CD14-positive monocyte (primary cell): ENCODE measurements at regions not wholly inside any gene's neighbourhood (a gene's known extent, or its start where the extent isn't known, plus 50 kb on each side); places are given as distances from the start of the nearest gene placed in this dataset.

ENCODE experiments used
- DNase-seq, 3 donors: peaks; one replicate each; pipeline ENCODE4 v3.0.0-alpha.2; 2011 to 2022
- H2AFZ ChIP-seq: 2 replicates; pipeline ENCODE4 v1.6.0; 2012; ENCODE audit warnings: mild to moderate bottlenecking, low read depth, low read length, inconsistent platforms; ENCODE audit not compliant: insufficient read depth, poor library complexity, severe bottlenecking
- H3K27ac ChIP-seq, 2 donors: 1 replicate in 1 of 2; 2 replicates in 1 of 2; pipeline ENCODE4 v1.5.1; 2012 to 2013; ENCODE audit warnings: low read length in 2 of 2, control low read depth in 1 of 2, inconsistent platforms in 1 of 2, low read depth in 1 of 2, mild to moderate bottlenecking in 1 of 2
- H3K27me3 ChIP-seq, 2 donors: one replicate each; pipeline versions ENCODE4 v1.6.0 to v1.6.1; 2011 to 2013; ENCODE audit warnings: low read length in 2 of 2; ENCODE audit not compliant: control insufficient read depth in 2 of 2, insufficient read depth in 2 of 2
- H3K36me3 ChIP-seq, 2 donors: replicated peaks in 1 of 2; 1 replicate in 1 of 2; 2 replicates in 1 of 2; pipeline versions ENCODE4 v1.5.1 to v1.6.1; 2012 to 2013; ENCODE audit warnings: low read length in 2 of 2, control low read depth in 1 of 2, inconsistent platforms in 1 of 2, mild to moderate bottlenecking in 1 of 2; ENCODE audit not compliant: insufficient read depth in 2 of 2, control insufficient read depth in 1 of 2
- H3K4me1 ChIP-seq, 2 donors: 1 replicate in 1 of 2; 2 replicates in 1 of 2; pipeline versions ENCODE4 v1.5.1 to v1.6.1; 2012 to 2013; ENCODE audit warnings: low read length in 2 of 2, control low read depth in 1 of 2, inconsistent platforms in 1 of 2, mild to moderate bottlenecking in 1 of 2, moderate library complexity in 1 of 2; ENCODE audit not compliant: insufficient read depth in 2 of 2, control insufficient read depth in 1 of 2
- H3K4me2 ChIP-seq: replicated peaks from 2 replicates; pipeline ENCODE3; 2012; ENCODE audit warnings: low read length, moderate library complexity, mild to moderate bottlenecking; ENCODE audit not compliant: poor library complexity, severe bottlenecking; ENCODE audit errors: extremely low read depth
- H3K4me3 ChIP-seq, 3 experiments: fragments of 200-600 bp in 1 of 3; sonication (generic) in 1 of 3; replicated peaks in 1 of 3; 1 replicate in 2 of 3; 2 replicates in 1 of 3; pipeline ENCODE4 v1.5.1; 2011 to 2013; ENCODE audit warnings: low read length in 3 of 3, mild to moderate bottlenecking in 3 of 3, control low read depth in 2 of 3, low read depth in 2 of 3, inconsistent platforms in 1 of 3, moderate library complexity in 1 of 3
- H3K79me2 ChIP-seq: 2 replicates; pipeline ENCODE4 v1.6.0; 2012; ENCODE audit warnings: mild to moderate bottlenecking, control low read depth, inconsistent platforms, low read length, moderate library complexity; ENCODE audit not compliant: insufficient read depth
- H3K9ac ChIP-seq: 2 replicates; pipeline ENCODE4 v1.6.0; 2017; ENCODE audit warnings: low read length, mild to moderate bottlenecking; ENCODE audit not compliant: insufficient read depth, poor library complexity, severe bottlenecking
- H3K9me3 ChIP-seq, 2 donors: replicated peaks in 1 of 2; 1 replicate in 1 of 2; 2 replicates in 1 of 2; pipeline versions ENCODE4 v1.5.1 to v1.6.1; 2012 to 2013; ENCODE audit warnings: low read length in 2 of 2, control low read depth in 1 of 2; ENCODE audit not compliant: control insufficient read depth in 1 of 2, insufficient read depth in 1 of 2
- H4K20me1 ChIP-seq: 2 replicates; pipeline ENCODE4 v1.6.0; 2012; ENCODE audit warnings: mild to moderate bottlenecking, low read length, control low read depth, moderate library complexity; ENCODE audit not compliant: insufficient read depth
- H3K27ac Mint-ChIP-seq, 7 donors: one replicate each; pipeline ENCODE4 v1.8.0; 2020; ENCODE audit warnings: mild to moderate bottlenecking in 7 of 7, mixed read lengths in 7 of 7, moderate library complexity in 6 of 7, inconsistent platforms in 2 of 7
- H3K27me3 Mint-ChIP-seq, 3 donors: one replicate each; pipeline ENCODE4 v1.8.0; 2021 to 2022; ENCODE audit warnings: low read depth in 3 of 3, mild to moderate bottlenecking in 3 of 3, mixed read lengths in 3 of 3, moderate library complexity in 3 of 3, inconsistent platforms in 1 of 3
- H3K36me3 Mint-ChIP-seq, 2 donors: one replicate each; pipeline ENCODE4 v1.8.0; 2020; ENCODE audit warnings: mixed read lengths in 2 of 2, inconsistent platforms in 1 of 2, mild to moderate bottlenecking in 1 of 2
- H3K4me1 Mint-ChIP-seq: one replicate; pipeline ENCODE4 v1.8.0; 2020; ENCODE audit warnings: mild to moderate bottlenecking, mixed read lengths
- H3K4me3 Mint-ChIP-seq, 2 donors: one replicate each; pipeline ENCODE4 v1.8.0; 2020; ENCODE audit warnings: mild to moderate bottlenecking in 2 of 2, mixed read lengths in 2 of 2, moderate library complexity in 1 of 2
- H3K9me3 Mint-ChIP-seq, 7 donors: one replicate each; pipeline ENCODE4 v1.8.0; 2020 to 2022; ENCODE audit warnings: mixed read lengths in 7 of 7, mild to moderate bottlenecking in 6 of 7, moderate library complexity in 6 of 7, inconsistent platforms in 2 of 7
- WGBS: methylation state at CpG from one replicate; pipeline ENCODE4 v1.1.5; 2013; ENCODE audit warnings: missing lambda C conversion rate; ENCODE audit not compliant: insufficient coverage; 5-methylcytosine and 5-hydroxymethylcytosine counted together
- intact Hi-C, 2 donors: fragments of 100-400 bp; cut with micrococcal nuclease; formaldehyde crosslinking; loops; one replicate each; pipeline versions ENCODE4 v1.15.0 to v1.15.1; 2023
- TF ChIP-seq, protein P1 (sequence below): fragments of 200-600 bp; IDR thresholded peaks from one replicate; pipeline ENCODE4 v1.8.0; 2022; ENCODE audit warnings: antibody characterized with exemption, mild to moderate bottlenecking

DNA sequence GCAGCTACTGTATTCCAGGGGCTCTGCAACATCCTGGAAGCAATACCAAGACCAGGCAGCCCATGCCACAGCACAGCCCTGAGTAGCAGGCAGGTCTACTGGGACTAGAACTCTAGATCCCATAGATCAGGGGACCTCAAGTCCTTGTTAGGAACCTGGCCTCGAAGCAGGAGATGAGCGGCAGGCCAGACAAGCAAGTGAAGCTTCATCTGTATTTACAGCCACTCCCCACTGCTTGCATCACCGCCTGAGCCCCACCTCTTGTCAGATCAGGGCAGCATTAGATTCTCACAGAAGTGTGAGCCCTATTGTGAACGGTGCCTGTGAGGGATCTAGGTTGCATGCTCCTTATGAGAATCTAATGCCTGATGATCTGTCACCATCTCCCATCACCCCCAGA lies 295.7 kb upstream of the TNRC6C start:
- Mint-ChIP-seq H3K36me3 (no peaks in the 10 kb centered on the region), H3K27ac (no peak overlapping the region), H3K4me1 (peaks cover 13% of the 10 kb centered on the region), H3K9me3 (peaks cover 3 to 10% (median 7%) of the 10 kb centered on the region in 7 donors), H3K4me3 (no peak overlapping the region), H3K27me3 (peaks cover 2 to 13% (median 7%) of the 10 kb centered on the region in 3 donors)
- no peak overlapping the region for H2AFZ ChIP-seq
- H3K4me3 ChIP-seq = no peak overlapping the region
- intact Hi-C loops = no loop called here
- 93% methylated on average over 2 of the region's 4 CpGs for WGBS
- no peak overlapping the region for H3K27ac ChIP-seq
- H3K4me2 ChIP-seq = no peak overlapping the region
- peaks cover 3 to 6% of the 10 kb centered on the region in 2 donors for H3K27me3 ChIP-seq
- TF ChIP-seq, protein P1, sequence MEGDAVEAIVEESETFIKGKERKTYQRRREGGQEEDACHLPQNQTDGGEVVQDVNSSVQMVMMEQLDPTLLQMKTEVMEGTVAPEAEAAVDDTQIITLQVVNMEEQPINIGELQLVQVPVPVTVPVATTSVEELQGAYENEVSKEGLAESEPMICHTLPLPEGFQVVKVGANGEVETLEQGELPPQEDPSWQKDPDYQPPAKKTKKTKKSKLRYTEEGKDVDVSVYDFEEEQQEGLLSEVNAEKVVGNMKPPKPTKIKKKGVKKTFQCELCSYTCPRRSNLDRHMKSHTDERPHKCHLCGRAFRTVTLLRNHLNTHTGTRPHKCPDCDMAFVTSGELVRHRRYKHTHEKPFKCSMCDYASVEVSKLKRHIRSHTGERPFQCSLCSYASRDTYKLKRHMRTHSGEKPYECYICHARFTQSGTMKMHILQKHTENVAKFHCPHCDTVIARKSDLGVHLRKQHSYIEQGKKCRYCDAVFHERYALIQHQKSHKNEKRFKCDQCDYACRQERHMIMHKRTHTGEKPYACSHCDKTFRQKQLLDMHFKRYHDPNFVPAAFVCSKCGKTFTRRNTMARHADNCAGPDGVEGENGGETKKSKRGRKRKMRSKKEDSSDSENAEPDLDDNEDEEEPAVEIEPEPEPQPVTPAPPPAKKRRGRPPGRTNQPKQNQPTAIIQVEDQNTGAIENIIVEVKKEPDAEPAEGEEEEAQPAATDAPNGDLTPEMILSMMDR = no peak
- H3K9ac ChIP-seq = no peak overlapping the region
- DNase-seq = no peak
- H3K36me3 ChIP-seq = no peaks in the 10 kb centered on the region
- peaks cover 4 to 5% of the 10 kb centered on the region in 2 donors for H3K4me1 ChIP-seq
- no peaks in the 10 kb centered on the region for H3K79me2 ChIP-seq
- no peaks in the 10 kb centered on the region for H4K20me1 ChIP-seq
- H3K9me3 ChIP-seq = no peaks in the 10 kb centered on the region

DNA sequence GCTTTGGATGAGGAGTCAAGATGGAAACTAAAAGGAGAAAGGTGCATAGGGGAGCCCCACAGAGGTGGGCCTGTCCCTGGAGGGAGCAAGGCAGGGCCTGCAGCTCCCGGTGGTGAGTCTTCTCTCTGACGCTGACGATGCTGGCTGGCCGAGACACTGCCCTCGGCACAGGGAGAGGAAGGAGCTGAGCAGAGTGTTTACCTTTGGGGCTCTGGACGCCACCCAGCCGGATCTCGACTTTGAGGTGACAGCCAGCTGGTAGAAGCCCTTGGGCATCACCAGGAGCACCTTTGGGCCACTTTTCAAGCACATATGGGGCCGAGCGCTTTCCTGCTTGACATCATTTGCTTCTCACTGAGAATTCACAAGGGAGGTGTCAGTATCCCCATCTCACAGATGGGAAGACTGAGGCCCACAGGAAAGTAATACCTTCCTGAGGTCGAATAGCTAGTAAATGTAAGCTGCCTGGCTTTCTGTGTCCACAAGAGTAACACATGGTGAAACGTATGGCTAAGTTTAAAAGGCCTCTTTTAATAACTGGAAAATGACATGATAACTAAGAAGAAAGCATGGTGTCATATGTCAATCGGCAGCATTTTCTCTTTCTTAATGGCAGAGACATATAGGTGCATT lies 294.3 kb upstream of the TNRC6C start:
- intact Hi-C loops = no loop called here
- Mint-ChIP-seq H3K4me1 (peaks cover 13% of the 10 kb centered on the region), H3K27ac (no peak overlapping the region), H3K9me3 (peaks cover 8 to 17% (median 14%) of the 10 kb centered on the region in 7 donors), H3K36me3 (no peaks in the 10 kb centered on the region), H3K27me3 (peaks cover 2 to 13% (median 5%) of the 10 kb centered on the region in 3 donors), H3K4me3 (no peak overlapping the region)
- TF ChIP-seq, protein P1 = no peak
- Histone ChIP-seq H3K9me3 (peaks cover 5 to 10% of the 10 kb centered on the region in 2 donors), H2AFZ (no peak overlapping the region), H3K27me3 (peaks cover 2 to 3% of the 10 kb centered on the region in 2 donors), H3K9ac (no peak overlapping the region), H3K27ac (no peak overlapping the region), H3K4me3 (no peak overlapping the region), H3K4me1 (peaks cover 4 to 5% of the 10 kb centered on the region in 2 donors), H3K79me2 (no peaks in the 10 kb centered on the region), H3K4me2 (no peak overlapping the region), H4K20me1 (no peaks in the 10 kb centered on the region), H3K36me3 (no peaks in the 10 kb centered on the region)
- 97% methylated on average over 10 of the region's 13 CpGs for WGBS
- DNase-seq = no peak
